HCEC 1CT (cell line): ENCODE measurements at regions not wholly inside any gene's neighbourhood (a gene's known extent, or its start where the extent isn't known, plus 50 kb on each side); places are given as distances from the start of the nearest gene placed in this dataset.
"Not testable (repeated sequence)": the region's sequence is repeated elsewhere in the genome, so short reads cannot be mapped to it uniquely, and the experiment has no call there.

Source experiments
- DNase-seq: peaks from one replicate; pipeline ENCODE4 v3.0.0-alpha.2; 2017

DNA sequence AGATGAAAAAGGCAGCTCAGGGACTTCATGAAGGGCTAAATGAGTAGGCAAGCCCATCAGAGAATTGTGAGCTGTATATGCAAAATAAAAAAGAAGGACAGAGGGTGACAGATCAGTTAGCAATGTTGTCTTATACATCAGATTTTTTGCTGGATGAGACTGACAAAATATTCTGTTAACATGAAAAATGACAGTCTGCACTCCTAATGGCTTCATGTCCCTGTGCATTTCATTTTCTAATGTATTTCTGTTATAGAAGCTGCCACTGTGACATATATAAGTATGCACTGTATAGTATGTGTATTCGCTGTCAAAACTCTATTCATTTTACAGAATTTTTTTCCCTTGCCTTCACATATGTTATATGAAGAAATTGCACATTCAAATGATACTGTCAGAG, 559.5 kb downstream of the DMRTA1 start:
- DNase-seq = no peak

DNA sequence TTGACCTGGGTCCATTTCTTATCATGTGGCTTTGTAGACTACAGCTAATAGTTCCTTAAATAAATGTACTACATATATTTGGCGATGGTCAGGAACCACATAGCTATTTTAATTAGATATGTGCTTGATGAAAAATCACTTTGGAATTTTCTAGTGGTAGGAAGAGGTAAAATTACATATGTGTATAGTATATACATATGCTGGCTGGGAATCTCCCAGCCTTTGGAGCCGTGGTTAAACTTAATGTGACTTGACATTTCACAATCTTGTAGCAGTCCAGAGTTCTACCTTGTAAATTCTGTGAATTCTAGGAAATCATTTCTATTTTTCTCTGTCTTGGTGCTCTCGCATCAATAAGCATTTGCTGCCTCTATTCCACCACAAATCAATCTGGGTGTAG, 565.0 kb downstream of the DMRTA1 start:
- DNase-seq = no peak

DNA sequence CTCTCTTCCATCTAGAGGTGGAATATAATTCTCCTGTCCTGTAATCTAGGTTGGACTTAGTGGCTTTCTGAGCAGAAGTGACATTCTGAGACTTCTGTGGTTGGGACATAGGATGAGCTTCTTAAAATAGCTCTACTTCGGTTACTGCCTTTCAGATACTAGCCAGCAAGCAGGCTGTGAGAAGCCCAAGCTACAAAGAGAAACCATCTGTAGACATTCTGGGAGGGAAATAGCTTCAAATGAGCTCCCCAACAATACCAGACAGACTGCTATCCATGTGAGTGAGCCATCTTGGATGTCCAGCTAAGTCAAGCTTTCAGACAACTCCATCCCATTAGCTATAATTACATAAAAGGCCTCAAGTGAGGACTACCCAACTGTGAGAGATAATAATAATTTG, 568.9 kb downstream of the DMRTA1 start:
- DNase-seq = no peak

DNA sequence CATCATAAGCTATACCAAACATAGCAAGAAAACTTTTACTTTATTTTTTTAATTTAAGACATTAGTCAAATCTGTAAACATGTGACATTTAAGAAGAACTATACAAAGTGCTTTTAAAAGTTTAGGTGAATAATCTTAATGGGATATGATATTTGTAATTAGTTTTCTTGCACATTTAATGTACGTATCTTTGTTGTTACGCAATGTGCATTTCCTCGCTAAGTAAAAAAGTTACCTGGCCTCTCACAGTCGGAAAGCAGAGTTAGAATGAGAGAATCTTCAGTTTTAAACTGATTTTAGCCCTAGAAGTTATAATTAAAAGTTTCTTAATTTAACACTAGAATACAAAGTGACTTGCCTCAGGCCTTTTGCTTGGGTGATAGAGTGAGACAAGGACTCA, 589.8 kb downstream of the DMRTA1 start:
- no peak for DNase-seq

DNA sequence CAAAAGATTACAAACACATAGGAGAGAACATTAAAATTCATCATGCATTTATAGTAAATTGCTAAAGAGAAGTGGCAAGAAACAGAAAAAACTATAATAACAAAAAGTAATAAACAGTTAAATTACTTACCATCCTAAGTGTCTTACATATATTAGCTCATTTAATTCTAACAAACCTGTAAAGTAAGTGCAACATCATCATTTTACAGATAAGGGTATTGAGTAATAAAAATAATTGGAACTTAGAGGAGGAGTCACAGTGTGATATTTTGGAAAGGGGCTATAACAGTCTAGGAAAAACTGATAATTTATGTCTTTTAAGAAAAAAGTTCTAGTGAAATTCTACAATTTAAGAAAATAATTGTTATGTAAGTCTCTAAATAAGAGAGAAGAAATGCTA, 592.8 kb downstream of the DMRTA1 start:
- no peak for DNase-seq

DNA sequence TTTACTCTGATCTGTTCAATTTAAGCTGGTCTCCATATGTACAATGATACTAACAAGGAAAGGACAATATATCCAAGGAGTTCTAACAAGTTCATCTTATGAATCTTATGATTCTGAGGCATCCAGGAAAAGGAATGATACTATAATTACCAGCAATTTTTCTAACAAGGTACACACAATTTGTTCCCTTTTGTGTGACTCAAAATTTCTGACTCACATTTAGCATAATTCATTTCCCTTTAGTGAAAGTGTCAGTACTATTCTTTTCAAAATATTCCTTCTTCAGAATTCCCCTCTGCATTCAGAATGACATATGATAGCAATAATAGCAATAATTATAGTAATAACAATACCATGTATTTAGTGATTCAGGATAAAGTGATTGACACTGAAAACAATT, 594.8 kb downstream of the DMRTA1 start:
- no peak for DNase-seq

DNA sequence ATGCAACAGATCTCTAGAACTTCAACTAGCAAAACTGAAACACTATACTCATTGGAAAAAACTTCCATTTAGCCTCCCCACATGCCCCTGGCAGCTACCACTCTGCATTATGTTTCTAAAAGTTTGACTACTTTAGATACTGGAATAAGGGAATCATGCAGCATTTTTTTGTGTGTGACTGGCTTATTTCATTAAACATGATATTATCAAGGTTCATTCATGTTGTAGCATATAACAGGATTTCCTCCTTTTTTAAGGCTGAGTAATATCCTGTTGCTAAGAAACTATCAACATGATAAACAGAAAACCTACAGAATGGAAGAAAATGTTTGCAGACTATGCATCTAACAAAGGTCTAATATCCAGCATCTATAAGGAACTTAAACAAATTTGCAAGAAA, 597.9 kb downstream of the DMRTA1 start:
- DNase-seq = no peak

DNA sequence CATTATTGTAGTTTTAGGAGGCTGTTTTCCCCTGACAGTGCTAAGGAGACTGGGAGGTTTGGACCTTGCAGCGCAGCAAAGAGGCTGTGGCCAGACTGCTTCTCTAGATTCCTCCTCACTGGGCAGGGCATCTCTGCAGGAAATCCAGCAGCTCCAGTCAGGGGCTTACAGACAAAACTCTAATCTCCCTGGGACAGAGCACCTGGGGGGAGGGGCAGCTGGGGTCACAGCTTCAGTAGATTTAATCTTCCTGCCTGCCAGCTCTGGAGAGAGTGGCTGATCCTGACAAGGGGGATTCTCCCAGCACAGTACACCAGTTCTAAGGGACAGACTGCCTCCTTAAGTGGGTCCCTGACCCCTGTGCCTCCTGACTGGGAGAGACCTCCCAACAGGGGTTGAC, 599.4 kb downstream of the DMRTA1 start:
- DNase-seq = not testable (repeated sequence)

DNA sequence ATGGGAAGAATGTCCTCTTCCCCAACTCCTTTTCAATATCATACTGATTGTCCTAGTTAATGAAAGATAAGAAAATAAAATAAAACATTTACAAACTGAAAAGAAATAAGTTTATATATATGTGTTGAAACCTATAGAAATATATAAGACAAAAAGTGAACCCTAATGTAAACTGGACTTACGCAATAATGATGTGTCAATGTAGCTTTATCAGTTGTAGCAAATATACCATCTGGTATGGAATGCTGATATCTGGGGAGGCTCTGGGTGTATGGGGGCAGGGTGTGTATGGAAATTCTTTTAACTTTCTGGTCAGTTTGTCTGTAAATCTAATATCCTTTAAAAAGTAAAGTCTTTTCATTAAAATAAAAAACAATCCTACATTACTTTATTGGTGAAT, 603.9 kb downstream of the DMRTA1 start:
- no peak for DNase-seq

DNA sequence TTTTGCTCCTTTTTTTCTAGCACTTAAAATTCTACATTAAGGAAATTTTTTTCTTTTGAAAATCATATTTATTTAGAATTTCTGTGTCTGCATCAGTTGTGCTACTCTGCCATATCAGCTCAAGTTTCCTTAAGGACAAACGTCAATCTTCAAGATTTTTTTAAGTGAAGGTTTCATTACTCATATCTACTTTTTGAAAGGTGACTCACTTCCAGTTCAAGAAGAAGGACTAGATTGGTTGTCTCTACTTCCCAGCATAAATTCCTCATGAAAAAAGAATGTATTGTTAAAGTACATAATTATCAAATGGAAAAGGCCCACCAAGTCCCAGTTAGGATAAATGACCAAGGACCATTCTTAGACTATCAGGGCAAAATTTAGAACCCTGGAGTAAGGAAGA, 626.5 kb downstream of the DMRTA1 start:
- no peak for DNase-seq

DNA sequence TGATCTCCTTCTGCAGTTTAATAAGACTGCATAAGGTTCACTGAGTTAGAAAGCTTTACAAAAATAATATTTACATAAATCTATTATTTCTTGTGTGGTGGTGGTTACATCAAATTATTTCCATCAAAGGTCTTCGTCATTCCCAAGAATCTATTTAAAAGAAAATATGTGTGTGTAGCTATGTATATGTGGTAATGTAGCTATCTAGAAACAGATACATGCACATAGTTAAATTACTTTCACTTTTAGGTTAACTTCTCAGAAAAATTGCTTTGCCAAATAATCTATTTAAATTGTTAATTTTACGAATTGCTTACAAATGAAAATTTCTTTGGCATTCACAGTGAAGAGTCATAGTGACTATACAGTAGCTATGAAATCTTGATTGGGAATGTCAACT, 633.2 kb downstream of the DMRTA1 start:
- no peak for DNase-seq

DNA sequence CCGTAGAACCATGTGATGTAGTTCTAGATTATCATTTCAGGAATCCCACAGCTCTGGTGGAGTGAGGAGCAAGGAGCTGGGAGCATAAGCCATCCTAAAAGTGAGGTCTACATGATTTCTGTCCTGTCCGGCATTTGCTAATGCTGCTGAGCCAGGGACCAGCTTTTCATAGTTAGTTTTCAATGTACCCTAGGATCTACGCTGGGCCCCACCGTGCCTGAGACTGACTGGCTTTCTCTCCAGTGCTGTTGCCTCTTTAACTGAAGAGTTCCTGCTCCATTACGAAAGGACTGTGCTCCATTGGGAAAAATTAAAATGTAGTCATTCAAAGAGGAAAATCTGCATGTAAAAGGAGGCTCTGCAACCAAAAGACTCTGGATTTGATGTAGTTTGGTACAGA, 634.8 kb downstream of the DMRTA1 start:
- no peak for DNase-seq

DNA sequence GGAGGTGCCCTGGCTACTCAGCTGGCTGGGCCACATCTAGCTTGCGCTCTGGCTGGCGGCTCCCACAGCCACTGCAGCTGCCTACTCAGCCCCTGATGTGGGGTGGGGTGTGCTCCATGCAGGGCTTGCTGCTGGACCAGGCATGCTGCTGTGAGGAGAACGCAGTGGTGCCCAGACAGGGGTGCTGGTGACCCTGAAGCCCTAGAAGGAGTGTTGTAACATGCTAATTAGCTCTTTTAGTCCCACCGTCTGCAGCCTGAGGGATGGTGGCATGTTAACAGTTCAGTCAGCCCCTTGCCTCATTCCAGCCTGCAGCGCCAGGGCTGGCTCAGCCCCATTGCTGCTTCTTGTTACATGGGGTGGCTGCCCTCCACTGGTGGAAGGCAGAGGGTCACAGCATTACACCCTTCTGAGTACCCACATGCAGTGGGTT, 642.3 kb downstream of the DMRTA1 start:
- DNase-seq = no peak

DNA sequence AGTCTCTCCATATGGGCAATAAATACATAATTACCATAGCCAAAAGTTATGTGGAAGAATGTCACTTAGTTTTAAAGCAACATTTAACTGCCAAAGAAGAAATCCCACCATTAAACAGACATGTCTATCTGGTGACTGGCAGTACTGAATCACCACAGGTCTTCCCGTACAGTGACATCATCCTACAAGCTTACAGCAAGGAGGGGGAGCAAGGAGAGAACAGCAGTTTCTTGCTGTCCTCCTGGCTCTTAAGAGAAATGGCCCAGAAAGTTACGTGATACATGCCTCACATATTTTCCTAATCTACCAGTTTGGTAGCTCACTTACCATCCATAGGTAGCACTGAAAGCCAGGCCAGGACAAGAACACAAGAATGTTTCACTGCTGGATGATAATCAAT, 671.0 kb downstream of the DMRTA1 start:
- DNase-seq = no peak

DNA sequence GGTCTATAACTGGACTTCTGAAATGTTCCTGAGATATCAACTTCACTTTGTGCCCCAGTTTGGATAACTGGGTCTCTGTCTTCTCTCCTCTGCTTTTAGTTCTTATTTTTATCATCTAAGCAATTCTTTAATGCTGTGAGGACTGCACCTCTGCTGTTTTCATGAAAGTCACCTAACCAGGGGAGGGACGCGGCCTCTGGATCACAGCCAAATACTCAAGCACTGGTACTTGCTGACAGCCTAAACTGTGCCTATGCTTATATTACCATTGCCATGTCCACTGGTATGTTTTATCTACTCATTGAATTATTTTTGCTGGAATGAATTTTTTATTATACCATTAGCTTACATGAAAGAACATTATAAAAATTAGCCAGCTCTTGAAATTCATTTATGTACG, 674.0 kb downstream of the DMRTA1 start:
- DNase-seq = no peak

DNA sequence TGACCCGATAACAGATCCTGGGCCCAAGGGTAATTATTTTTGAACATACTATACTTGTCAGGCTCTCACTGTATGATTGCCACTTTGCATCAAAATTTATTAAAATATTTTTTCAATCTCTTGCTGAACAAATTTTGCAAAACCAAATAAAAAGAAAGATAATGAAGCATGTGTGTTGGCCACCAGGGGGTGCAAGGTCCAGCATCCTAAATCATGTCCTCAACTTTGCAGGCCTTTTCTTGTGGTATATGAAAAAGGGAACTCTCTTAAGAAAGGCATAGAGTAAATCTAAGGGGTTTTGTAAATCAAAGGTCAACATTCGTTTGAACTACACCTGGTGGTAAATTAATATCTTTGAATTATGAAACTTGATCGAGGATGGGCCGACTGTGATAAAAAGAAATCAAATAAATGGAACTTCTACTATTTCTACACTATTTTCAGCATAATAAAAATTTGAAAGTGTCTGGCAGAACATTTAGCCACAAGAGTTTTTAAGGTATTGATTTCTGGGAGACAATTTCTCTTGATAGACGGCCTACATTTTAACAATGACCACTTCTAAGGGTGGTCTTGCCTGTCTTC, 676.5 kb downstream of the DMRTA1 start:
- no peak for DNase-seq

DNA sequence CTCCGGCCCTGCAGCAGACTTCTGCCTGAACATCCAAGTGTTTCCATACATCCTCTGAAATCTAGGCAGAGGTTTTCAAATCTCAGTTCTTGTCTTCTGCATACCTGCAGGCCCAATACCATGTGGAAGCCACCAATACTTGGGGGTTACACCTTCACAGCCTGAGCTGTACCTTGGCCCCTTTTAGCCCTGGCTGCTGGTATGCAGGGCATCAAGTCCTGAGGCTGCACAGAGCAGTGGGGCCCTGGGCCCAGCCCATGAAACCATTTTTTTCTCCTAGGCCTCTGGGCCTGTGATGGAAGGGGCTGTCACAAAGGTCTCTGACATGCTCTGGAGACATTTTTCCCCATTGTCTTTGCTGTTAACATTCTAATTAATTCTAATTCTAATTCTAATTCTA, 680.6 kb downstream of the ELAVL2 start:
- no peak for DNase-seq

DNA sequence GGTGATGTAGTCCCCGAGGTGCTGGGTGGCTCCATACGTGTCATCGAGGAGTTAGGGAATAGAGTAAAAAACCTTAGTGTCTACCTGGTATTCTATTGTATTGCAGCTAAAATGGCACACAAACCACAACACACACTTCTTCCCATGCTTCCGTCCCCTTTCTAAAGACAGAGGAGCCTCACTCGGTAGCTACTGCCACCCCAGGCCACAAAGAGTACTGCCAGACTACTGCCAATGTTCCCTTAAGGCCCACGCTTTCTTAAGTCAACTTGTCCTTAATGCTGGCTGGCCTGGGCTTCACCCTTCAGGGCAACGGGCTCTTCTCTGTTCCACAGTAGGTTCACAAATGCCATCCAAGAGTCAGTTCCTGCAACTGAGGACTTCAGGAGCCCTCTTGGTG, 673.0 kb downstream of the ELAVL2 start:
- no peak for DNase-seq

DNA sequence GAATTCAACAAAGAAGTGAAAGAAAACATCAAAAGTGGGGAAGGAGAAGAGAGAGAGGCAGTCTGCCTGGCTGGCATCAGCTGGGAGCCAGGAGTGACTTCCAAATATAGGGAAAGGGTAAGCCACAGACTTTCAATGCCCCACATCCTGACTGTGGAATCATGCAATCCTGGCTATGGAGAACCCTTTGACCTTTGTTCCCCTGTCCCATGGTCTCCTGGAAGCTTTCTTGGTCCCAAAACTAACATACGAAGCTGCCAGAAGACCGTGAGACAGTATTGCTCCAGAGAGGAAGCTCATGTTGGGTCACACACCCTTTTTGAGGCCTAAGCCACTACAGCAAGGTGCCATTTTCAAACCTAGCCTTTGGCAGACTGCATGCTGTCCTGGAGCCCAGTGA, 665.5 kb downstream of the ELAVL2 start:
- DNase-seq = no peak

DNA sequence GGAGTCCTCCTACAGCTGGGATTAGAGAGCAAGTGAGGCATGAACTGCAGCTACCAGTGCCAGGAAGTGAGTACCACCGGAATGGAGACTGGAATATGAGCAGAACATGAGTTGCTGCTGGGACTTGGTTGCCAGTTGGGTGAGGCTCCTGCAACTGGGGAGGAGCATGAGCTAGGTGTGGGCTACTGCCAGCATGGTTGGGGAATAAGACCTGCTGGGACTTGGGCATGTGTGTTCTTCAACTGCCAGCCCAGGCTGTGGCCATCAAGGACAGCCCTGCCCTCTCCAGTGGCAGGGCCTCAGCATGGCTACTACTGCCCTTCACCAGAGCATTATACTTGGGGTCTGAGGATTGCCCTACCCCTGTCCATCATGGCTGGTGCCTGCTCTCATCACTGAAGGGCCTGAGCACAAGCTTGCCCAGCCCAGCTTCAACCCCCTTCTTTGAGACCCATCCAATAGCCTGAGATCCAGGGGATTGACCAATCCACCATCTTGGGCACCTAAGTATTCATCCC, 665.0 kb downstream of the ELAVL2 start:
- no peak for DNase-seq

DNA sequence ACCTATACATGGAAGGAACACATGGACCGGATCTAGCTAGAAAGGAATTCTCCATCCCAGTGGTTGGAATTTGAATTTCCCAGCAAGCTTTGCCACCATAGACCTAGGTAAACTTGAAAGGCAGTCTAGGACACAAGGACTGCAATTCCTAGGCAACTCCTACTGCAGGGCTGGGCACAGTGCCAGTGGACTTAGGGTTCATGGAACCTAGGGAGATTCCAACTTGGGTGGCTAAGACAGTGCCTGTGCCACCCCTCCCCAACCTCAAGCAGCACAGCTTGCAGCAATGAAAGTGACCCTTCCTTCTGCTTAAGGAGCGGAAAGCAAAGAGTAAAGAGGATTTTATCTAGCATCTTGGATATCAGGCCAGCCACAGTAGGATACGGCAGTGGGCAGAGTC, 663.3 kb downstream of the ELAVL2 start:
- DNase-seq = no peak

DNA sequence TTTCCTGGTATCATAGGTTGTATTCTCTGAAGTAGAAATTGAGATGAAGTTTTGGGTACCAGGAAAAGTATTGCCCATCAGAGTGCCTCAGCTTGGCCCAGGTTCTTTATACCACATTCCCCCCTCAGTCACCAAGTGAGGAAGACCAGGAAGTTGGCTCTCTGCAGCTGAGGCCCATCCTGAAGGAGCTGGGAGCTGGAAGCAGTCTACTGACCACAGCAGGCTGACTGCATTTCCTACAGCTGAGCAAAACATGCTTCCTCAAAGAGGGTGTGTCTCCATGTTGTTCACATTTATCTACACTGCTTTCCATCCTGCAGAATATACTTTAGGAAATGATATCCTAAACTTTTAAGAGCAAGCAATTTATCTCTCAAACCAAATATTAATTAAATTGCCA, 654.6 kb downstream of the ELAVL2 start:
- DNase-seq = no peak

DNA sequence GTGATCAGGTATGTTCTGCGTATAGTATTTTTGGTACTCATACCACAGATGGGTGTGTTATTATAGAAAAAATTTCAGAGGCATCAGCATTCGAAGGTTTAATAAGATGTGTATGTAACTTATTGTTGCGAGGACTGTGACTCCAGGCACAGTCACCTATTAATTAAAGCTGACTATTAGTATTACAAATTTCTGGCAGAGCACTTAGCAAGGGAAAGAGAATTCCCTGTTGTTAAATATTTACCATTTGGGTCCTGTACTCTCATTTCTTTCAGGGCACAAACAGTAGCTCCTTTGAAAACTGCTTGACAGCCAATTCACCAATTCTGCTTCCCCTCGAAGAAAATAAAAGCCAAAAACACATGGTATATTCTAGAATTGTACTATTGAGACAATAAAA, 653.8 kb downstream of the ELAVL2 start:
- no peak for DNase-seq

DNA sequence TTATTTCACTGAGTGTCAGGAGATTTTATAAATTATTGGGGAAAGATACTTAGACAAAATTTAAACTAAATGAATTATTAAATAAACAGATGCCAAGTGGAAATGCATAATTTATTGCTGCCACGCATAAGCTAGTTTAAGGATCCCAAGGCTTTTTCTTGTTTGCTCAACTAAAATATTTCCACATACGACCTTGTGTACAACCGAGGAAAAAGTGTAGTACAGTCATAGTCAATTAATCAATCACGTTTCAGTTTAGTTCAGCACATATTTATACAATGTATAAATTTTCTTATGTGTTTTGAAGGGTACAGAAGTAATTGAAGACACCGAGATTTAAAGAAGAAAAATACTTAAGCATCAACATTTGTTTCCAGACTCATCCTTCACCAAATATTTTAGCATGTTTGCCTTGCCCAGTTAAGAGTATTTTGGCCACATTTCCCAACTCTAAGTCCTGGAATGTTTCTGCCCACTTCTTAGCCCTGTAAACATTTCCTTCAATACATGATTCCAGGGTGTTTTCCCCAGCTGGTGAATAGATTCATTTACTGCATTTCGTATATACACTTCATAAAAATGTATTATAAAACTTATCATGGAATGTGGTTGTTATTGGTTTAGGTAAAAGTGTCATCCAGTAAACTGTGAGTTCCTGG, 652.9 kb downstream of the ELAVL2 start:
- DNase-seq = no peak

DNA sequence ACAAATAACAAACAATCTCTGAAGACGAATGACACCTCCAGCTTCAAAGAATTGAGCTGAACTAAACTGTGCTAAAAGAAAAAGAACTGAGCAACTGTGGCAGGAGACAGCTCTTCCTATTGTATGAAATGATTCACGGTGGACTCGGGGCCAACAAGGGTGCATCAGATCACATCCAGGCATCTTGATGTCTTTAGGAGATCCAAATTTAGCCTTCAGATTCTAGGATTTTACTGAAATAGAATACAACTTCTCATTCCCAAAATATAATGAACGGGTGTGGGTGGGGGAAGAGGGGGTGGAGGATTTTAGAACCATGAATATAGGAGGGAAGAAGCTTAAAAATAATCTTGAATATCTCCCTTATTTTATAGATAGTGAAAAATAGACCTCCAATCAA, 631.8 kb downstream of the ELAVL2 start:
- no peak for DNase-seq
